Central memory CD8-positive, alpha-beta T cell (primary cell): ENCODE measurements at regions not wholly inside any gene's neighbourhood (a gene's known extent, or its start where the extent isn't known, plus 50 kb on each side); places are given as distances from the start of the nearest gene placed in this dataset.

Experiments used
- ATAC-seq: fragments of 150-1000 bp; cut with Tn5 transposase; replicated peaks from 2 replicates; pipeline ENCODE4 v1.10.0; 2022; ENCODE audit warnings: mild to moderate bottlenecking, moderate FRiP score, moderate number of reproducible peaks; ENCODE audit not compliant: poor library complexity, severe bottlenecking; ENCODE audit errors: extremely low read depth
- DNase-seq, 2 donors: peaks; one replicate each; pipeline ENCODE4 v3.0.0; 2021; ENCODE audit warnings: low spot score in 2 of 2
- H3K27ac Mint-ChIP-seq: one replicate; pipeline ENCODE4 v1.8.0; 2022; ENCODE audit warnings: low read depth, mild to moderate bottlenecking, moderate library complexity, mixed read lengths
- H3K27me3 Mint-ChIP-seq: one replicate; pipeline ENCODE4 v1.8.0; 2022; ENCODE audit warnings: mixed read lengths
- H3K36me3 Mint-ChIP-seq: one replicate; pipeline ENCODE4 v1.8.0; 2022; ENCODE audit warnings: mild to moderate bottlenecking, moderate library complexity, mixed read lengths; ENCODE audit not compliant: insufficient read depth
- H3K4me1 Mint-ChIP-seq: one replicate; pipeline ENCODE4 v1.8.0; 2022; ENCODE audit warnings: mixed read lengths
- H3K4me3 Mint-ChIP-seq: one replicate; pipeline ENCODE4 v1.8.0; 2022; ENCODE audit warnings: mild to moderate bottlenecking, moderate library complexity, mixed read lengths
- H3K9me3 Mint-ChIP-seq: one replicate; pipeline ENCODE4 v1.8.0; 2022; ENCODE audit warnings: mixed read lengths

GRCh38 chr13:107977071-107977574, 238.2 kb downstream of the LIG4 start:
- no peaks in the 10 kb centered on the region for H3K27me3 Mint-ChIP-seq
- DNase-seq (no peak), ATAC-seq (no peak)
- H3K9me3 Mint-ChIP-seq, result peaks cover 5% of the 10 kb centered on the region
- H3K4me3 Mint-ChIP-seq, result no peak overlapping the region
- H3K27ac Mint-ChIP-seq, result no peak overlapping the region
- H3K4me1 Mint-ChIP-seq, result no peaks in the 10 kb centered on the region
- H3K36me3 Mint-ChIP-seq, result no peaks in the 10 kb centered on the region

- no peaks in the 10 kb centered on the region for H3K36me3 Mint-ChIP-seq
- no peaks in the 10 kb centered on the region for H3K4me1 Mint-ChIP-seq
- no peaks in the 10 kb centered on the region for H3K27me3 Mint-ChIP-seq
- H3K27ac Mint-ChIP-seq, result no peak overlapping the region
- peaks cover 5% of the 10 kb centered on the region for H3K9me3 Mint-ChIP-seq
- DNase-seq (no peak), ATAC-seq (no peak)
- H3K4me3 Mint-ChIP-seq, result no peak overlapping the region
These were observed 238.7 kb downstream of the LIG4 start for GRCh38 chr13:107976628-107977027.

GRCh38 chr13:107974409-107974808, 240.9 kb downstream of the LIG4 start:
- ATAC-seq (no peak), DNase-seq (no peak)
- no peak overlapping the region for H3K27ac Mint-ChIP-seq
- H3K36me3 Mint-ChIP-seq, result no peaks in the 10 kb centered on the region
- no peak overlapping the region for H3K4me3 Mint-ChIP-seq
- no peaks in the 10 kb centered on the region for H3K4me1 Mint-ChIP-seq
- peaks cover 5% of the 10 kb centered on the region for H3K9me3 Mint-ChIP-seq
- H3K27me3 Mint-ChIP-seq, result no peaks in the 10 kb centered on the region

GRCh38 chr13:107969546-107969945, 245.8 kb downstream of the LIG4 start:
- H3K4me3 Mint-ChIP-seq, result no peak overlapping the region
- H3K36me3 Mint-ChIP-seq, result no peaks in the 10 kb centered on the region
- no peaks in the 10 kb centered on the region for H3K27me3 Mint-ChIP-seq
- DNase-seq (no peak), ATAC-seq (no peak)
- H3K27ac Mint-ChIP-seq, result no peak overlapping the region
- peaks cover 4% of the 10 kb centered on the region for H3K9me3 Mint-ChIP-seq
- no peaks in the 10 kb centered on the region for H3K4me1 Mint-ChIP-seq

GRCh38 chr13:107968470-107968869, 246.9 kb downstream of the LIG4 start:
- H3K27me3 Mint-ChIP-seq, result no peaks in the 10 kb centered on the region
- DNase-seq, result no peak
- H3K9me3 Mint-ChIP-seq, result peaks cover 4% of the 10 kb centered on the region
- no peaks in the 10 kb centered on the region for H3K4me1 Mint-ChIP-seq
- H3K27ac Mint-ChIP-seq, result no peak overlapping the region
- no peaks in the 10 kb centered on the region for H3K36me3 Mint-ChIP-seq
- no peak overlapping the region for H3K4me3 Mint-ChIP-seq
- ATAC-seq, result no peak

- Mint-ChIP-seq H3K36me3 (no peaks in the 10 kb centered on the region), H3K4me1 (no peaks in the 10 kb centered on the region), H3K9me3 (peaks cover 11% of the 10 kb centered on the region), H3K27ac (no peak overlapping the region), H3K27me3 (no peaks in the 10 kb centered on the region), H3K4me3 (no peak overlapping the region)
- DNase-seq (no peak), ATAC-seq (no peak)
These were observed 250.9 kb downstream of the LIG4 start for GRCh38 chr13:107964395-107964794.

GRCh38 chr13:107961849-107962608, 253.3 kb downstream of the LIG4 start:
- ATAC-seq (no peak), DNase-seq (no peak)
- H3K4me1 Mint-ChIP-seq, result no peaks in the 10 kb centered on the region
- H3K27me3 Mint-ChIP-seq, result no peaks in the 10 kb centered on the region
- H3K27ac Mint-ChIP-seq, result no peak overlapping the region
- H3K36me3 Mint-ChIP-seq, result no peaks in the 10 kb centered on the region
- no peak overlapping the region for H3K4me3 Mint-ChIP-seq
- H3K9me3 Mint-ChIP-seq, result peaks cover 11% of the 10 kb centered on the region

GRCh38 chr13:107960301-107960700, 255.0 kb downstream of the LIG4 start:
- ATAC-seq (no peak), DNase-seq (no peak)
- Mint-ChIP-seq H3K4me3 (no peak overlapping the region), H3K27ac (no peak overlapping the region), H3K9me3 (peaks cover 21% of the 10 kb centered on the region), H3K4me1 (no peaks in the 10 kb centered on the region), H3K27me3 (no peaks in the 10 kb centered on the region), H3K36me3 (no peaks in the 10 kb centered on the region)

- Mint-ChIP-seq H3K27ac (no peak overlapping the region), H3K9me3 (peaks cover 25% of the 10 kb centered on the region)
These were observed 258.4 kb downstream of the LIG4 start for GRCh38 chr13:107956889-107957288.

GRCh38 chr13:107942030-107942617, 273.2 kb downstream of the LIG4 start:
- ATAC-seq (no peak), DNase-seq (no peak)
- H3K36me3 Mint-ChIP-seq, result no peaks in the 10 kb centered on the region
- no peaks in the 10 kb centered on the region for H3K4me1 Mint-ChIP-seq
- H3K27ac Mint-ChIP-seq, result no peak overlapping the region
- no peak overlapping the region for H3K4me3 Mint-ChIP-seq
- H3K9me3 Mint-ChIP-seq, result peaks cover 26% of the 10 kb centered on the region
- H3K27me3 Mint-ChIP-seq, result no peaks in the 10 kb centered on the region

More at GRCh38 chr13:107956889-107957288, 258.4 kb downstream of the LIG4 start:
- ATAC-seq (no peak), DNase-seq (no peak)
- no peaks in the 10 kb centered on the region for H3K4me1 Mint-ChIP-seq
- H3K27me3 Mint-ChIP-seq, result no peaks in the 10 kb centered on the region
- no peak overlapping the region for H3K4me3 Mint-ChIP-seq
- no peaks in the 10 kb centered on the region for H3K36me3 Mint-ChIP-seq

GRCh38 chr13:107941345-107942029, 273.8 kb downstream of the LIG4 start:
- Mint-ChIP-seq H3K36me3 (no peaks in the 10 kb centered on the region), H3K4me3 (no peak overlapping the region), H3K4me1 (no peaks in the 10 kb centered on the region), H3K27me3 (no peaks in the 10 kb centered on the region), H3K9me3 (peaks cover 23% of the 10 kb centered on the region), H3K27ac (no peak overlapping the region)
- ATAC-seq (no peak), DNase-seq (no peak)

- no peaks in the 10 kb centered on the region for H3K4me1 Mint-ChIP-seq
- H3K36me3 Mint-ChIP-seq, result no peaks in the 10 kb centered on the region
- DNase-seq, result no peak
- no peak overlapping the region for H3K27ac Mint-ChIP-seq
- peaks cover 23% of the 10 kb centered on the region for H3K9me3 Mint-ChIP-seq
- ATAC-seq, result no peak
- no peaks in the 10 kb centered on the region for H3K27me3 Mint-ChIP-seq
- H3K4me3 Mint-ChIP-seq, result no peak overlapping the region
These were observed 277.5 kb downstream of the LIG4 start for GRCh38 chr13:107937848-107938247.

GRCh38 chr13:107931056-107931455, 284.3 kb downstream of the LIG4 start:
- Mint-ChIP-seq H3K27ac (no peak overlapping the region), H3K9me3 (peaks cover 20% of the 10 kb centered on the region), H3K4me1 (no peaks in the 10 kb centered on the region), H3K36me3 (no peaks in the 10 kb centered on the region), H3K4me3 (no peak overlapping the region), H3K27me3 (no peaks in the 10 kb centered on the region)
- no peak for DNase-seq
- ATAC-seq, result no peak
